Panc1 (cell line): ENCODE measurements at regions not wholly inside any gene's neighbourhood (a gene's known extent, or its start where the extent isn't known, plus 50 kb on each side); places are given as distances from the start of the nearest gene placed in this dataset.

ENCODE experiments used
- ATAC-seq: fragments of 200-7000 bp; cut with Tn5 transposase; 2 replicates; pipeline ENCODE4 v1.9.1; 2020; ENCODE audit warnings: mild to moderate bottlenecking, moderate library complexity
- BruUV-seq: library from RNA; stranded (reverse); fragments of 400-500 nt; replicated peaks from 2 replicates; lab custom pipeline; 2021; lab: Mats Ljungman, UMichigan
- CTCF ChIA-PET: fragments of 300-600 bp; sonication (Branson Sonifier 250); formaldehyde crosslinking; loops from one replicate; lab custom pipeline; 2022; ENCODE audit warnings: antibody characterized with exemption; lab: Charles Lee
- POLR2A ChIA-PET: fragments of 300-600 bp; sonication (Branson Sonifier 250); formaldehyde crosslinking; loops from one replicate; lab custom pipeline; 2022; ENCODE audit warnings: antibody characterized with exemption; lab: Charles Lee
- DNase-seq: peaks from one replicate; pipeline ENCODE4 v3.0.0-alpha.2; 2010; ENCODE audit warnings: low read depth, low spot score
- H3K27ac ChIP-seq: 2 replicates; pipeline ENCODE4 v1.5.1; 2011; ENCODE audit warnings: mild to moderate bottlenecking, low read length, inconsistent platforms
- H3K27me3 ChIP-seq: fragments of 200-500 bp; sonication (Bioruptor generic); 2 replicates; pipeline ENCODE4 v1.6.0; 2014; ENCODE audit warnings: low read length, inconsistent platforms; ENCODE audit not compliant: control insufficient read depth, insufficient read depth
- H3K36me3 ChIP-seq: fragments of 200-500 bp; sonication (Bioruptor generic); 2 replicates; pipeline ENCODE4 v1.5.1; 2014; ENCODE audit warnings: inconsistent platforms, mild to moderate bottlenecking, low read length, moderate library complexity; ENCODE audit not compliant: control insufficient read depth, insufficient read depth
- H3K4me1 ChIP-seq: 2 replicates; pipeline ENCODE4 v1.5.1; 2011; ENCODE audit warnings: inconsistent platforms, mild to moderate bottlenecking, low read length, moderate library complexity; ENCODE audit not compliant: control insufficient read depth, insufficient read depth
- H3K4me3 ChIP-seq, 2 experiments: 2 replicates each; pipeline ENCODE4 v1.5.1; 2011 to 2012; ENCODE audit warnings: low read depth in 2 of 2, low read length in 2 of 2, mild to moderate bottlenecking in 2 of 2, inconsistent platforms in 1 of 2, moderate library complexity in 1 of 2
- H3K9me3 ChIP-seq: fragments of 200-500 bp; sonication (Bioruptor generic); 2 replicates; pipeline ENCODE4 v1.5.1; 2014; ENCODE audit warnings: low read depth, mild to moderate bottlenecking, inconsistent platforms, low read length, moderate library complexity; ENCODE audit not compliant: control insufficient read depth, insufficient read depth
- CTCF ChIP-seq: fragments of 450-650 bp; IDR thresholded peaks from 2 replicates; pipeline ENCODE4 v1.5.1; 2017; ENCODE audit warnings: mild to moderate bottlenecking
- POLR2AphosphoS5 ChIP-seq: IDR thresholded peaks from 2 replicates; pipeline ENCODE4 v1.6.1; 2012; ENCODE audit warnings: mild to moderate bottlenecking, low read depth, low read length, moderate library complexity
- REST ChIP-seq, 2 experiments: IDR thresholded peaks; 2 replicates each; pipeline ENCODE4 v1.6.1; 2011 to 2012; ENCODE audit warnings: low read depth in 2 of 2, control low read depth in 1 of 2, low read length in 1 of 2, mild to moderate bottlenecking in 1 of 2, moderate library complexity in 1 of 2; ENCODE audit not compliant: insufficient read depth in 1 of 2
- SIN3A ChIP-seq: IDR thresholded peaks from 2 replicates; pipeline ENCODE4 v1.6.1; 2012; ENCODE audit warnings: low read depth, mild to moderate bottlenecking, low read length, moderate library complexity, borderline replicate concordance; ENCODE audit not compliant: insufficient read depth
- TCF7L2 ChIP-seq: IDR thresholded peaks from 2 replicates; pipeline ENCODE4 v1.6.1; 2011; ENCODE audit warnings: mild to moderate bottlenecking, low read depth, low read length, inconsistent platforms
- in situ Hi-C: cut with HindIII; loops from 2 replicates; pipeline ENCODE4 v1.10.0; 2016; ENCODE audit warnings: low sequenced_read_pairs, low pct_unique_long_range_greater_than_20kb
- intact Hi-C: fragments of 100-400 bp; cut with micrococcal nuclease; formaldehyde crosslinking; loops from one replicate; pipeline ENCODE4 v1.10.0; 2022; ENCODE audit not compliant: unreplicated experiment

GRCh38 chr9:135020481-135021392 is 66.7 kb upstream of the OLFM1 start:
- H3K4me1 ChIP-seq, result no peaks in the 10 kb centered on the region
- ChIA-PET POLR2A (no interaction called here), CTCF (no interaction called here)
- no peaks in the 10 kb centered on the region; the same call in 1 of the 2 replicates for H3K27me3 ChIP-seq
- no peaks in the 10 kb centered on the region for H3K9me3 ChIP-seq
- BruUV-seq, result no TSS peak
- H3K27ac ChIP-seq, result no peak overlapping the region
- in situ Hi-C loops, result no loop called here
- ATAC-seq (no peak), DNase-seq (no peak)
- no peaks in the 10 kb centered on the region for H3K36me3 ChIP-seq
- H3K4me3 ChIP-seq, result no peak overlapping the region
- no peak for TF ChIP-seq TCF7L2
- no peak for TF ChIP-seq REST (IDR thresholded peaks at IDR 0.05; ENCODE audit: insufficient read depth in 1 of 2, low read depth in 2 of 2, low read length in 1 of 2)
- TF ChIP-seq SIN3A, result no peak
- no peak for TF ChIP-seq POLR2AphosphoS5
- TF ChIP-seq CTCF, result no peak
- intact Hi-C loops, result no loop called here

DNA sequence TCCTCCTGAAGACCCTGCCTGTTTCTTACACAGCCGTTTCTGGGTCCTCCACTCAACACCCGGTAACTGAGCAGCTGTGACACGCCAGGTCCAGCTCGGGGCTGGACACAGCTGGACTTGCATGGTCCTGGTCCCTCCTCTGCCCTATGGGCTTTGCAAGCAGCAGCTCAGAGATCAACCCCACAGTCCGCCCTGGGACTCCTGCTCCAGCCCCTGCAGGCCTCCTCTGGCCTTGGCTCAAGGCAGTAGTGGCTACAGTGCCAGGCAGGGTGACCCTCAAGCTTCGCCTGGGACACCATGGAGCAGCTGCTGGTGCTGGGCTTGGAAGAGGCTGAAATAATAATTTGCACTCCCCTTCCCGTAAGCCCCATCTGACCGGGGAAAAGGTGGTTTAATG is 66.1 kb upstream of the OLFM1 start:
- Histone ChIP-seq H3K4me3 (no peak overlapping the region), H3K4me1 (no peaks in the 10 kb centered on the region), H3K27me3 (no peaks in the 10 kb centered on the region; the same call in 1 of the 2 replicates), H3K27ac (no peak overlapping the region), H3K9me3 (no peaks in the 10 kb centered on the region), H3K36me3 (no peaks in the 10 kb centered on the region)
- intact Hi-C loops (no loop called here), in situ Hi-C loops (no loop called here)
- POLR2A ChIA-PET, result no interaction called here
- CTCF ChIA-PET, result no interaction called here
- TF ChIP-seq CTCF, result no peak
- no peak for TF ChIP-seq TCF7L2
- no peak for TF ChIP-seq REST (IDR thresholded peaks at IDR 0.05; ENCODE audit: insufficient read depth in 1 of 2, low read depth in 2 of 2, low read length in 1 of 2)
- no peak for TF ChIP-seq SIN3A
- TF ChIP-seq POLR2AphosphoS5, result no peak
- ATAC-seq, result no peak
- no peak for DNase-seq
- no TSS peak for BruUV-seq
